ENCODE measurements at regions not wholly inside any gene's neighbourhood (a gene's known extent, or its start where the extent isn't known, plus 50 kb on each side); places are given as distances from the start of the nearest gene placed in this dataset.

- TF ChIP-seq CTCF (IDR thresholded peaks at IDR 0.05; ENCODE audit: insufficient read depth, low read depth, low read length) = no peak
- H3K4me3 ChIP-seq (ENCODE audit: low read depth, low read length) = no peak overlapping the region
- DNase-seq (ENCODE audit: low read depth) = no peak
Observed at GRCh38 chr11:127073621-127074020, 73.1 kb upstream of the KIRREL3 start.

GRCh38 chr11:127071606-127072005 lies 71.0 kb upstream of the KIRREL3 start:
- no peak for DNase-seq (ENCODE audit: low read depth)
- no peak for TF ChIP-seq CTCF (IDR thresholded peaks at IDR 0.05; ENCODE audit: insufficient read depth, low read depth, low read length)
- no peak overlapping the region for H3K4me3 ChIP-seq (ENCODE audit: low read depth, low read length)

- no peak for TF ChIP-seq CTCF (IDR thresholded peaks at IDR 0.05; ENCODE audit: insufficient read depth, low read depth, low read length)
- H3K4me3 ChIP-seq (ENCODE audit: low read depth, low read length) = no peak overlapping the region
- DNase-seq (ENCODE audit: low read depth) = no peak
Observed at GRCh38 chr11:127070808-127071207, 70.2 kb upstream of the KIRREL3 start.

GRCh38 chr11:127066401-127067090 lies 66.0 kb upstream of the KIRREL3 start:
- no peak for TF ChIP-seq CTCF (IDR thresholded peaks at IDR 0.05; ENCODE audit: insufficient read depth, low read depth, low read length)
- no peak overlapping the region for H3K4me3 ChIP-seq (ENCODE audit: low read depth, low read length)
- DNase-seq (ENCODE audit: low read depth) = no peak

GRCh38 chr11:127063241-127063640 lies 62.7 kb upstream of the KIRREL3 start:
- H3K4me3 ChIP-seq (ENCODE audit: low read depth, low read length) = no peak overlapping the region
- TF ChIP-seq CTCF (IDR thresholded peaks at IDR 0.05; ENCODE audit: insufficient read depth, low read depth, low read length) = no peak
- DNase-seq (ENCODE audit: low read depth) = no peak

GRCh38 chr11:127061947-127062346 lies 61.4 kb upstream of the KIRREL3 start:
- H3K4me3 ChIP-seq (ENCODE audit: low read depth, low read length) = no peak overlapping the region
- DNase-seq (ENCODE audit: low read depth) = no peak
- no peak for TF ChIP-seq CTCF (IDR thresholded peaks at IDR 0.05; ENCODE audit: insufficient read depth, low read depth, low read length)

GRCh38 chr11:127059750-127060149 lies 59.2 kb upstream of the KIRREL3 start:
- no peak for TF ChIP-seq CTCF (IDR thresholded peaks at IDR 0.05; ENCODE audit: insufficient read depth, low read depth, low read length)
- no peak overlapping the region for H3K4me3 ChIP-seq (ENCODE audit: low read depth, low read length)

More at GRCh38 chr11:127059750-127060149, 59.2 kb upstream of the KIRREL3 start:
- DNase-seq (ENCODE audit: low read depth) = no peak

All from fibroblast of villous mesenchyme (primary cell).